Vagina (tissue), 2 donors: ENCODE measurements at regions not wholly inside any gene's neighbourhood (a gene's known extent, or its start where the extent isn't known, plus 50 kb on each side); places are given as distances from the start of the nearest gene placed in this dataset.

Experiments
- CTCF ChIP-seq, 3 experiments: fragments of 450-650 bp in 2 of 3; fragments of 200-600 bp in 1 of 3; sonication (generic) in 1 of 3; IDR thresholded peaks; one replicate each; pipeline ENCODE4 v1.5.1; 2017 to 2019; ENCODE audit warnings: antibody characterized with exemption in 3 of 3, mild to moderate bottlenecking in 2 of 3, moderate library complexity in 2 of 3
- POLR2A ChIP-seq, 2 donors: fragments of 450-650 bp; IDR thresholded peaks; one replicate each; pipeline ENCODE4 v1.6.1; 2017; ENCODE audit warnings: antibody characterized with exemption in 2 of 2, mild to moderate bottlenecking in 2 of 2, moderate library complexity in 2 of 2

- no peak for TF ChIP-seq POLR2A (IDR thresholded peaks at IDR 0.05)
- TF ChIP-seq CTCF (IDR thresholded peaks at IDR 0.05): no peak
Measured at GRCh38 chr13:107912745-107913144, 302.6 kb downstream of the LIG4 start.
